ENCODE measurements at regions not wholly inside any gene's neighbourhood (a gene's known extent, or its start where the extent isn't known, plus 50 kb on each side); places are given as distances from the start of the nearest gene placed in this dataset.
"Not testable (repeated sequence)": the region's sequence is repeated elsewhere in the genome, so short reads cannot be mapped to it uniquely, and the experiment has no call there.

DNA sequence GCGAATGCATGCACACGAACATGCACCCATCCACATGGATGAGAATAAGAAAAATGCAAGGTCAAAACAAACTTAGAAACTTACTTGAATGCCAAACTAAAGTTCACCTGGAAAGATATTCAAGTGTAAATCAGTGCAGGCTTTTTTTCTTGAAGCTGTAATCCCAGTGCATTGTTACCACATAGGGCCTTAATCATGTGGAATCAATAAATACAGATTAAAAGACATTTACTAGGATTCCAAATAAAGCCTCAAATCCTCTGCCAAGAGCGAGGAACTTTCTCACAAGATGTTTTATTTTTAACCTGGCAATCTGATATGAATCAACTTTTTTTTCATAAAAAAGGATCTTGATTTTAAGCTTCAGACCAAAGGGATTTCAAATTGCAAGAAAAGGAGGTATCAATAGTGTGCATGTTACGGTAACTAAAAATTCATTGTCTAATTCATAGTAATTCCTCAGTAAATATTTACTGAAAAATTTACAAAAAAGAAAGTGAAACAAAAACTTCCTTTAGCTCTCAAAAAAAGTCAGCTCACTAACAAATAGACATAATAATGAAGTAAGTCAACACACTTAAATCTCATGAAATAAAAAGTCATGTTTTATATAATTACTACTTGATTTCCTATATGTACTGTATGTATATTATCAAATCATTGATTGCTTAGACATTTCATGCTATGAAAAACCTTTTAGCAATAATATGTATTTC, 978.6 kb downstream of the PLOD2 start:
- no peak for DNase-seq (ENCODE audit: low spot score)

GRCh38 chr3:145183261-145183660, 977.7 kb downstream of the PLOD2 start:
- DNase-seq (ENCODE audit: low spot score): no peak

GRCh38 chr3:145188079-145188770, 972.8 kb downstream of the PLOD2 start:
- DNase-seq (ENCODE audit: low spot score): no peak

GRCh38 chr3:145190138-145190537, 970.8 kb downstream of the PLOD2 start:
- no peak for DNase-seq (ENCODE audit: low spot score)

- DNase-seq (ENCODE audit: low spot score): no peak
Observed at GRCh38 chr3:145190761-145191160, 970.2 kb downstream of the PLOD2 start.

DNA sequence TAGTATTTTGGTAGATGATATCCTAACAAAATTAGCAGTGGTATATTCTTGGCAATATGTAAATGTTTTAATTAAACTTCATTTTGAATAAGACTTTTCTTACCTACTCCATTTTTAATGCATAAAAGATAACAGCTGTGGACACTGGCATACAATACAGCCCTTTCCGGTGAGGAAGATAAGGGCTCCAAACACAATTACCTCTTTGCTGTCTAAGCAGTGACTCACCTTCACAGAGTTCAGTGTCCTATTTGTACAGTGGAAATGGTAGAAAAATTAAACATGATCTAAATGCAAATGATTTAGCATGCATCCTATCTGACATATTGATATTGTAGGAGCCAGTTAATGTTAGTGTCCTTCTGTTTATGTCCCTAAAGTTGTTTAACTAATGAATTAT, 969.4 kb downstream of the PLOD2 start:
- DNase-seq (ENCODE audit: low spot score): no peak

DNA sequence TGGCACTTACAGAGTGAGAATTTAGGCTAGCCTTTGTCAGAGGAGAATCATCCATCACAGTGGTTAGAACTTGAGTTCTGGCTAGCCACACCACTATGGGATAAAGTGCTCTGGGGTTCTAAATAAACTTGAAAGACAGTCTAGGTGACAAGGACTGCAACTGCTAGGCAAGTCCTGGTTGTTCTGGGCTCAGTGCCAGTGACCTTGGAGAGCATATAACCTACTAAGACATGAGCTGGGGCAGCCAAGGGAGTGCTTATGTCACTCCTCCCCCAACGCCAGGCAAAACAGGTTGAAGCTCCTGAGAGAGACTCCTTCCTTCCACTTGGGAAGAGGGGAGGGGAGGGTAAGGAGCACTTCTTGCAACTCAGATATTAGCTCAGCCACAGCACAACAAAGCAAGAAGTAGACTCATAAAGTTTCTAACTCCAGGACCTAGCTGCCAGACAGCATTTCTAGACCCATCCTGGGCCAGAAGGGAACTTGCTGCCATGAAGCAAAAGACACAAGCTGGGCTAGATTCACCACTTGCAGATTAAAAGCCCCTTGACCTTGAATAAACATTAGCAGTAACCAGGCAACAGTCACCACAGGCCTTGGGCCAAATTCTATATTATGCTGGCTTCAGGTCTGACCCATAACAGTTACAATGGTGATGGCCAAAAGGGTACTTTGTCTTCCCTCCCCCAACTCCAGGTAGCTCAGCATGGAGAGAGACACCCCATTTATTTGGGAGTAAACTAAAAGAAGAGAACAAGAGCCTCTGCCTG, 963.7 kb downstream of the PLOD2 start:
- DNase-seq (ENCODE audit: low spot score): no peak

- no peak for DNase-seq (ENCODE audit: low spot score)
Observed at GRCh38 chr3:145197821-145198220, 963.2 kb downstream of the PLOD2 start.

GRCh38 chr3:145209561-145209960, 951.4 kb downstream of the PLOD2 start:
- no peak for DNase-seq (ENCODE audit: low spot score)

- no peak for DNase-seq (ENCODE audit: low spot score)
Observed at GRCh38 chr3:145219355-145220235, 941.4 kb downstream of the PLOD2 start.

DNA sequence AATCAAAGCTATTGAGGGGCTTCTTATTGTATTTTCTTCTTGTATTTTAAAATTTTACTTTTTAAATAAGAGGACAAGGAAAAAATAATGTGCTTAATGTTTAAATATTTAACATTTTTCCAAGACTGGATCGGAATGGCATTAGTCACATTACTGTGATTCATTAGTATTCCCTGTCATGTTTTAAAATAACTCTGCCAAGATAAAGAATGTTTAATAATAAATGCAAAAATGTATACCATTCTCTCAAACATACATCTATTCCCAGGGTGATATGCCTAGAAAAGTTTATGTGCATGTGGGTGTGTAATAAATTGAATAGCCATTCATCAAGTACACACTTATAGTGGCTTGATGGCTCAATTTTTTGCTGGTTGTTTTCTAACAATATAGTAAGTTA, 936.1 kb downstream of the PLOD2 start:
- DNase-seq (ENCODE audit: low spot score): no peak

GRCh38 chr3:145243875-145244274, 917.1 kb downstream of the PLOD2 start:
- peak; percentile 2 for DNase-seq (ENCODE audit: low spot score)

DNA sequence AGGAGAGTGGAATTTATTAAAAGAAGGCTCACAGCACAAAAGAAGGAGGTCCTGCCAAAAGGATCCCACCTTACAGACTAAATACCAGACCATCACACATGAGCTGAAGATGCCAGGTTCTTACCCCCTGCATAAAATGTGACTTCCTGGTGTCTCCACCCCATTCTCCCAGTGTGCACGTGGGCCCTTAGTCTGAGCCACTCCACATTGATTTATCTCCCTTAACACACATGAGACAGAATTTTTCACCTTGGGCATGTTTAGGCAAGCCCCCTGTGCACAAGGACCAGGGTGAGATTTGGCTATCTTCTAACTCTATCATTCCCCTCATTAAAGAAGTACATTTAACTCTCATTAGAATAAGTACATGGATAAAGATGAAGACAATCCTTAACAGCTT, 916.7 kb downstream of the PLOD2 start:
- no peak for DNase-seq (ENCODE audit: low spot score)

GRCh38 chr3:145246291-145246690, 914.7 kb downstream of the PLOD2 start:
- no peak for DNase-seq (ENCODE audit: low spot score)

- no peak for DNase-seq (ENCODE audit: low spot score)
Observed at GRCh38 chr3:145248928-145249327, 912.1 kb downstream of the PLOD2 start.

GRCh38 chr3:145251311-145251710, 909.7 kb downstream of the PLOD2 start:
- DNase-seq (ENCODE audit: low spot score): no peak

DNA sequence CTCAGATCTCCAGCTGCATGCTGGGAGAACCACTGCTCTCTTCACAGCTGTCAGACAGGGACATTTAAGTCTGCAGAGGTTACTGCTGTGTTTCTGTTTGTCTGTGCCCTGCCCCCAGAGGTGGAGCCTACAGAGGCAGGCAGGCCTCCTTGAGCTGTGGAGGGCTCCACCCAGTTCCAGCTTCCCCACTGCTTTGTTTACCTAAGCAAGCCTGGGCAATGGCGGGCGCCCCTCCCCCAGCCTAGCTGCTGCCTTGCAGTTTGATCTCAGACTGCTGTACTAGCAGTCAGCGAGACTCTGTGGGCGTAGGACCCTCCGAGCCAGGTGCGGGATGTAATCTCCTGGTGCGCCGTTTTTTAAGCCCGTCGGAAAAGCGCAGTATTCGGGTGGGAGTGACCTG, 903.0 kb downstream of the PLOD2 start:
- DNase-seq (ENCODE audit: low spot score): not testable (repeated sequence)

GRCh38 chr3:145259166-145259880, 901.7 kb downstream of the PLOD2 start:
- DNase-seq (ENCODE audit: low spot score): no peak

DNA sequence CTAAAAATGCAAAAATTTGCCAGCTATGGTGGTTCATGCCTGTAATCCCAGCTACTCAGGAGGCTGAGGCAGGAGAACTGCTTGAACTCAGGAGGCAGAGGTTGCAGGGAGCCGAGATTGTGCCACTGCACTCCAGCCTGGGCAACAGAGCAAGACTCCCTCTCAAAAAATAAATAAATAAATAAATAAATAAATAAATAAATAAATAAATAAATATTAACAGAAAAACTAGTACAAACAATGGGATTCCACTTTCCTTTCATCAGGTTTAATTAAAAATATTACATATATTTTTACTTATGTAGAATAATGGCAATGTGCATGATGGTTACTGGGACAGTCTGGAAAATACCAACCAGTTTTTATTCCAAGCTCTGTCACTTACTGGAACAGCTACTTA, 897.5 kb downstream of the PLOD2 start:
- not testable (repeated sequence) for DNase-seq (ENCODE audit: low spot score)

GRCh38 chr3:145266368-145266767, 894.6 kb downstream of the PLOD2 start:
- DNase-seq (ENCODE audit: low spot score): no peak

DNA sequence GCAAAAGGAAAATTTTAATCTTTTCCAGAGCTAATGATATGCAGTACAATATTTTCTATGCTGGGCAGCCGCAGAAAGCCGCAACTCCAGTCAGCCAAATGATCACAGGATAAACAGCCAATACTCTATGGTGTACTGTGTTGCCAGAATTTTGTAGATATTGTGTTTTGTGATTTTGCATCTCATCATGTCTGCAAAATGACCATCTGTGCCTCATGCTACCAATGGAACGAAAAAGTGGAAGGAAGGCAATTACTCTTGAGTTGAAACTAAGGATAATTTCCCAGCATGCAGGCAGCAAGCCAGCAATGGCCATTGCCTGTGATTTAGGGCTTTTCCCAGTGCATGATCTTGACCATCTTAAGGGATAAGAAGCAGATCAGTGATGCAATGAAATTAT, 891.9 kb downstream of the PLOD2 start:
- DNase-seq (ENCODE audit: low spot score): no peak
